Aorta (tissue), 5 donors: ENCODE measurements at regions not wholly inside any gene's neighbourhood (a gene's known extent, or its start where the extent isn't known, plus 50 kb on each side); places are given as distances from the start of the nearest gene placed in this dataset.
"Not testable (repeated sequence)": the region's sequence is repeated elsewhere in the genome, so short reads cannot be mapped to it uniquely, and the experiment has no call there.

Experiments used
- ATAC-seq: fragments of 200-7000 bp; cut with Tn5 transposase; one replicate; pipeline ENCODE4 v1.9.1; 2022; ENCODE audit warnings: moderate library complexity; ENCODE audit not compliant: low FRiP score
- DNase-seq, 2 donors: peaks; one replicate each; pipeline ENCODE4 v3.0.0-alpha.2; 2020
- H3K27ac ChIP-seq, 2 donors: one replicate each; pipeline ENCODE4 v1.5.1; 2013; ENCODE audit warnings: low read length in 2 of 2, mild to moderate bottlenecking in 2 of 2, moderate library complexity in 2 of 2, control low read depth in 1 of 2, inconsistent platforms in 1 of 2, low read depth in 1 of 2
- H3K27me3 ChIP-seq, 2 donors: one replicate each; pipeline ENCODE4 v1.6.1; 2013; ENCODE audit warnings: control low read depth in 1 of 2, low read length in 1 of 2, mild to moderate bottlenecking in 1 of 2, moderate library complexity in 1 of 2; ENCODE audit not compliant: insufficient read depth in 2 of 2, control insufficient read depth in 1 of 2
- H3K36me3 ChIP-seq, 2 donors: one replicate each; pipeline ENCODE4 v1.6.1; 2013; ENCODE audit warnings: control low read depth in 1 of 2, low read length in 1 of 2, mild to moderate bottlenecking in 1 of 2; ENCODE audit not compliant: insufficient read depth in 2 of 2, control insufficient read depth in 1 of 2
- H3K4me1 ChIP-seq, 2 donors: one replicate each; pipeline ENCODE4 v1.6.1; 2013; ENCODE audit warnings: low read length in 2 of 2, control low read depth in 1 of 2, mild to moderate bottlenecking in 1 of 2, moderate library complexity in 1 of 2; ENCODE audit not compliant: insufficient read depth in 2 of 2, control insufficient read depth in 1 of 2
- H3K4me3 ChIP-seq, 2 donors: one replicate each; pipeline ENCODE4 v1.5.1; 2013; ENCODE audit warnings: low read length in 2 of 2, control low read depth in 1 of 2, mild to moderate bottlenecking in 1 of 2
- H3K9me3 ChIP-seq: one replicate; pipeline ENCODE4 v1.6.1; 2013; ENCODE audit warnings: mild to moderate bottlenecking, low read length; ENCODE audit not compliant: control insufficient read depth
- WGBS, 2 donors: extraction: QIAGEN DNeasy Blood & Tissue Kit; methylation state at CpG; one replicate each; pipeline ENCODE4 v1.1.7; 2013; 5-methylcytosine and 5-hydroxymethylcytosine counted together
- intact Hi-C, 2 donors: fragments of 100-400 bp; cut with DNase I; formaldehyde crosslinking; loops; one replicate each; pipeline versions ENCODE4 v1.14.2 to v1.15.0; 2022
- donor health status: healthy with polysubstance abuse.
- donor health status: Bipolar disorder and iron deficiency.
- donor health status: DM: no; HTN: no; CAD: no.
- donor health status: DM: no; HTN: no; CAD: no.
- donor health status: DM: yes; HTN: yes; CAD: no.

DNA sequence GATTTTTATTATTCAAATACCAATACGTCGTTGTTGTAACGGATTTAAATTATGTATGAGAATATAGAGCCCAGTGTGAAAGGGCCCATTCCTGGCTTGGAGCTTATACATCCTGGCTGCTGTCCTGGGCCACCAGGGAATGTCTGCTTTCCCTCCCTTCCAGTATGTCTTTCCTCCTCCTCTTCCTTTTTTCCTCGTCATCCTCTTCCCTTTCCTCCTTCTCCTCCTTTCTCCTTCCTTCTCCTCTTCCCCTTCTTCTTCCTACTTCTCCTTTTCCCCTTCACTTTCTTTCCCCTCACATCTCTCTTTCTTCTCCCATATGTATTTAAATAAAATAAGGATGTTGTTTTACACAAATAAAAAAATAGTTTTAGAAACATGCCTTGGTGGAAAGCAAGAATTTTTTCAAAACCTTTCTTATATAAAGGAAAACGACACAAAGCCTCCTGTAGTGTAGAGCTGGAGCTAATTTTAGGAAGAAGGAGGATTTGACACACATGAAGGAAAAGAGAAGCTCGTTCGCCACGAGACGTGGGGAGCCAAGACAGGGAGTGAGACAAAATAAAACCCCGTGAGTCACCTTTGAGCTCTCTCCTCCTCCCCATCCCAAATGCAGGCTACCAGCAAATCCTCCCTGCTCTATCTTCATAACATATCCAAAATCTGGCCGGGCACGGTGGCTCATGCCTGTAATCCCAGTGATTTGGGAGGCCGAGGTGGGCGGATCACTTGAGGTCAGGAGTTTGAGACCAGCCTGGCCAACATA lies 301.1 kb upstream of the LYZL1 start:
- intact Hi-C loops: no loop called here
- H3K9me3 ChIP-seq: no peaks in the 10 kb centered on the region
- H3K27me3 ChIP-seq: no peaks in the 10 kb centered on the region
- 71 to 72% methylated on average over 14 of the region's 14 CpGs for WGBS, 2 donors
- H3K27ac ChIP-seq: no peak overlapping the region
- DNase-seq (no peak), ATAC-seq (no peak)
- H3K4me3 ChIP-seq: no peak overlapping the region
- peaks cover 0 to 4% of the 10 kb centered on the region in 2 donors for H3K4me1 ChIP-seq
- no peaks in the 10 kb centered on the region for H3K36me3 ChIP-seq

GRCh38 chr10:28988980-28989379 lies 299.9 kb upstream of the LYZL1 start:
- Histone ChIP-seq H3K27ac (no peak overlapping the region), H3K36me3 (no peaks in the 10 kb centered on the region), H3K27me3 (no peaks in the 10 kb centered on the region), H3K9me3 (no peaks in the 10 kb centered on the region), H3K4me3 (no peak overlapping the region), H3K4me1 (peaks cover 0 to 4% of the 10 kb centered on the region in 2 donors)
- WGBS, 2 donors: 96 to 97% methylated on average over 6 of the region's 6 CpGs
- ATAC-seq (no peak), DNase-seq (no peak)
- intact Hi-C loops: no loop called here

DNA sequence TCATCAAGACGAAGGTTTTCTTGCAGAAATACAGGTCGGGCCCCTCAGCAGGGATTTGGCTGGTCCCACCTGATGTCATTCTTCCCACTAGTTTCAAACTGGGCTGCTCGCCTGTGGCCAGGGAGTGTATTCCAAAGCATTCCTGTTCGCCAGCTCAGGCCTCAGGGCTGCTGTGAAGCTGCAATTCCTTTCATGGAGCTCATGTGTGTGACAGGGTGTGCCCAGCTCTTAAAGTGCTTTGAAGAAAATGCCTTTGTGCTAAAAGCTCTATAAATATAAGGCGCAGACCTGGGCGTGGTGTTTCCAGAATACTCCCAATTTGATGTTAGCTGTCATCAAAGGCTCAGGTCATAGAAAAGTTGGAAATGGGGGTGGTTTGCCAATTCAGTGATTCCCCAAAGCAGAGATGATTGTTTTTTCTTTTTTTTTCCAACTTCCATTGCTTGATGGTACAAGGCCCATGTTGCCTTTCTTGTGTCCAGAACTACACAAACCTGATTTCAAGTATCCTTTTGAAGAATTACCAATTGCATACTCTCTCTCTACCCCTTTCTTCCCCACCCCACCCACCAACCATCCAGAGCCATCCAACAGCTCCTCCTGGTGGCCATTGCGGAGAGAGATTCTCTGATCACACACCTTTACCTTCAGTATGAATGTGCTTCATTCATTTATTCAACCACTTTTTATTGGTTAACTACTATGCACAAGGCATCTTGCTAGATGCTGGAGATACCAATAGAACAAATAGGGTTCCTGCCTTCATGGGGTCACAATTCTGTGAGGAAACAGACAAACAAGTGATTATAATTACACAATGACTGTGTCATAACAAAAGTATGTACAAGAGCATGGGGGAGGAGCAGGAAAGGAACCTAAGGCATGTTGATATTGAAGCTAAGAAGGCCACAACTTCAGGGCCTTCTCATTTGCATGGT lies 297.3 kb upstream of the LYZL1 start:
- DNase-seq (peak; percentile 80 to 86), ATAC-seq (peak; percentile 74)
- WGBS, 2 donors: 26 to 30% methylated on average over 7 of the region's 7 CpGs
- intact Hi-C loops: loop anchor here (1.0 to 10.0 kb wide), 5 partner anchors 79 to 314 kb away; partner anchors contain the start of gene BAMBI (in 2 of the 2)
- Histone ChIP-seq H3K4me3 (no peak overlapping the region), H3K36me3 (no peaks in the 10 kb centered on the region), H3K9me3 (no peaks in the 10 kb centered on the region), H3K27ac (peak overlapping the region in 1 of 2 donors; percentile 17), H3K27me3 (no peaks in the 10 kb centered on the region), H3K4me1 (no peaks in the 10 kb centered on the region)

DNA sequence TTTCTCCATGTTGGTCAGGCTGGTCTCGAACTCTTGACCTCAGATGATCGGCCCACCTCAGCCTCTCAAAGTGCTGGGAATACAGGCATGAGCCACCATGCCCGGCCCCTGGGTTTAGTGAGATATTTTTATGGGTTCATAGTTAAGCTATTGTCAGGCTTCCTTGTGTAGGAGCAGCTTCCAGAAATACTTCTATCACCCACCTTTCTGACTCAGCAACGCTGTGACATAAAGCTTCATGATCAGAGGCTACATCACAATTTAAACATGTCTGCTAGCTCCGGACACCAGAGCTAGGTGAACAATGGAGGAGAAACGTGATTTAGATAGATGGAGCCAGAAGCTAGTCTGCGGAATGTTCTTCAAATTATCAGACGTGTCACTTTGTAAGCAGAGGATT lies 295.8 kb upstream of the LYZL1 start:
- WGBS, 2 donors: 77 to 91% methylated on average over 8 of the region's 8 CpGs
- Histone ChIP-seq H3K4me1 (no peaks in the 10 kb centered on the region), H3K36me3 (no peaks in the 10 kb centered on the region), H3K4me3 (no peak overlapping the region), H3K9me3 (no peaks in the 10 kb centered on the region), H3K27ac (no peak overlapping the region), H3K27me3 (no peaks in the 10 kb centered on the region)
- ATAC-seq: no peak
- intact Hi-C loops: loop anchor here (5.0 to 10.0 kb wide), 4 partner anchors 81 to 316 kb away; partner anchors contain the start of gene BAMBI (in 1 of the 2)
- DNase-seq: no peak

DNA sequence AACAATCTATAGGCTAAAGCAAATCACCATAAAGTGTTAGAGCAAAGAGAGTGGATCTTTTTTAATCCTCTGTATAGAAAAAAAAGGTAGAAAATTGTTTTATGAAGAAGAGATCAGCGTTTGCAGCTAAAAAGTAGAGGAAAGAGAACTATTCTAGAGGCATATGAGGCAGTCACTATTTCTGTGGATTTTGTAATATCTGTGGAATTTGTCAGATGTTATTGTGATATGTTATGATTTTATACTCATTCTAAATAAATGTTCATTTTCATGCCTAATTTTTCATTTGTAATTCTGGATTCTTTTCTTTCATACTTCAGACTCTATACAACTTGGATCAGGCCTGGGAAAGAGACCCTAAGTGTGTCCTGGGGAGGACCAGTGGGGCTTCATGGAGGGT lies 295.0 kb upstream of the LYZL1 start:
- no peaks in the 10 kb centered on the region for H3K9me3 ChIP-seq
- H3K27me3 ChIP-seq: no peaks in the 10 kb centered on the region
- 3 to 6% methylated on average over 1 of the region's 1 CpG for WGBS, 2 donors
- ATAC-seq: no peak
- DNase-seq: no peak
- peak overlapping the region in 1 of 2 donors; percentile 43 for H3K27ac ChIP-seq
- intact Hi-C loops: loop anchor here (5.0 to 10.0 kb wide), 4 partner anchors 82 to 317 kb away; partner anchors contain the start of gene BAMBI (in 1 of the 2)
- H3K4me1 ChIP-seq: no peaks in the 10 kb centered on the region
- no peak overlapping the region for H3K4me3 ChIP-seq
- no peaks in the 10 kb centered on the region for H3K36me3 ChIP-seq

GRCh38 chr10:28994802-28995201 lies 294.1 kb upstream of the LYZL1 start:
- ATAC-seq, H3K9me3 ChIP-seq, H3K27ac ChIP-seq, H3K4me1 ChIP-seq, H3K27me3 ChIP-seq, H3K36me3 ChIP-seq, DNase-seq, H3K4me3 ChIP-seq: not testable (repeated sequence)
- intact Hi-C loops: loop anchor here (5.0 to 10.0 kb wide), 4 partner anchors 83 to 318 kb away; partner anchors contain the start of gene BAMBI (in 1 of the 2)
- WGBS, 2 donors: 98 to 99% methylated on average over 5 of the region's 5 CpGs

DNA sequence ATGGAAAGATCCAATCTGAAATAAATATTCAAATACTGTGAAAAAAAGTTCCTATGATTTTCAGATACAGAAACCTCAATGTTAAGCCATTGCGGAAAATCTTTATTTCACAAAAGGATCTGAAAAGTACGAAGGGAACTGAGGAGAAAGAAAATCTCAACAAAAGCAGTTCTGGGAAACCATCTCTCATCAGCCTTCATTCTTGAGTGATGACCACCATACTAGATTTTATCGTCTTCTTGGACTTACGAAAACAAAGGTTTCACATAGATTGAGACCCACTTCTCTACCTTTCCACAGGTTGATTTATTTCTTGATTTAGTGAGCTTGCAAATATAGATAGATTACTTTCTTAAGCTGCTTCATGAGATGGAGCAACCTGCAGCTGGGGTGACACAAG lies 293.4 kb upstream of the LYZL1 start:
- Histone ChIP-seq H3K4me3 (no peak overlapping the region), H3K36me3 (no peaks in the 10 kb centered on the region), H3K27ac (no peak overlapping the region), H3K4me1 (no peaks in the 10 kb centered on the region), H3K9me3 (no peaks in the 10 kb centered on the region), H3K27me3 (no peaks in the 10 kb centered on the region)
- intact Hi-C loops: loop anchor here in 1 of 2 donors (10.0 kb wide), 1 partner anchor 191 kb away; no protein-coding TSS in a partner anchor
- ATAC-seq (no peak), DNase-seq (no peak)
- WGBS, 2 donors: 96 to 97% methylated on average over 4 of the region's 4 CpGs

- intact Hi-C loops: loop anchor here in 1 of 2 donors (10.0 kb wide), 1 partner anchor 192 kb away; no protein-coding TSS in a partner anchor
- Histone ChIP-seq H3K4me3 (no peak overlapping the region), H3K4me1 (no peaks in the 10 kb centered on the region), H3K27me3 (no peaks in the 10 kb centered on the region), H3K9me3 (no peaks in the 10 kb centered on the region), H3K27ac (no peak overlapping the region), H3K36me3 (no peaks in the 10 kb centered on the region)
- no peak for ATAC-seq
- 91 to 93% methylated on average over 6 of the region's 6 CpGs for WGBS, 2 donors
- no peak for DNase-seq
These were observed 292.5 kb upstream of the LYZL1 start for GRCh38 chr10:28996345-28996744.
